Erythroblast (primary cell): ENCODE measurements at regions not wholly inside any gene's neighbourhood (a gene's known extent, or its start where the extent isn't known, plus 50 kb on each side); places are given as distances from the start of the nearest gene placed in this dataset.

Source experiments
- DNase-seq, 2 experiments: peaks; one replicate each; lab custom pipeline; 2025; lab: John Stamatoyannopoulos, UW
- GATA1 ChIP-seq: IDR thresholded peaks from 2 replicates; pipeline ENCODE4 v1.6.1; 2011; ENCODE audit warnings: low read depth, mild to moderate bottlenecking, control low read depth, low read length, moderate library complexity
- POLR2A ChIP-seq: IDR thresholded peaks from 2 replicates; pipeline ENCODE4 v1.6.1; 2011; ENCODE audit warnings: mild to moderate bottlenecking, low read length

- TF ChIP-seq GATA1 (no peak), POLR2A (no peak)
- no peak for DNase-seq
These were observed 150.6 kb upstream of the NSMCE3 start for GRCh38 chr15:29420188-29420587.

GRCh38 chr15:29418931-29419330, 149.3 kb upstream of the NSMCE3 start:
- no peak for TF ChIP-seq GATA1
- no peak for TF ChIP-seq POLR2A
- DNase-seq, result no peak

- TF ChIP-seq POLR2A, result no peak
- TF ChIP-seq GATA1, result no peak
- DNase-seq, result no peak
These were observed 148.6 kb upstream of the NSMCE3 start for GRCh38 chr15:29418178-29418577.

GRCh38 chr15:29411299-29411698, 141.7 kb upstream of the NSMCE3 start:
- no peak for TF ChIP-seq GATA1
- TF ChIP-seq POLR2A, result no peak
- no peak for DNase-seq

- TF ChIP-seq GATA1 (no peak), POLR2A (no peak)
- DNase-seq, result no peak
These were observed 140.7 kb upstream of the NSMCE3 start for GRCh38 chr15:29410338-29410737.

- TF ChIP-seq POLR2A (no peak), GATA1 (no peak)
- no peak for DNase-seq
These were observed 140.3 kb upstream of the NSMCE3 start for GRCh38 chr15:29409890-29410289.

- TF ChIP-seq POLR2A, result no peak
- TF ChIP-seq GATA1, result no peak
- DNase-seq, result no peak
These were observed 135.9 kb upstream of the NSMCE3 start for GRCh38 chr15:29405564-29405963.

GRCh38 chr15:29403772-29404171, 134.2 kb upstream of the NSMCE3 start:
- no peak for DNase-seq
- no peak for TF ChIP-seq POLR2A
- TF ChIP-seq GATA1, result no peak

- DNase-seq, result no peak
- TF ChIP-seq GATA1, result no peak
- no peak for TF ChIP-seq POLR2A
These were observed 132.0 kb upstream of the NSMCE3 start for GRCh38 chr15:29401644-29402043.

- no peak for TF ChIP-seq POLR2A
- no peak for TF ChIP-seq GATA1
These were observed 131.1 kb upstream of the NSMCE3 start for GRCh38 chr15:29400701-29401100.

GRCh38 chr15:29398907-29399306, 129.3 kb upstream of the NSMCE3 start:
- DNase-seq, result no peak
- TF ChIP-seq GATA1 (no peak), POLR2A (no peak)

More at GRCh38 chr15:29400701-29401100, 131.1 kb upstream of the NSMCE3 start:
- no peak for DNase-seq

GRCh38 chr15:29396176-29396811, 126.7 kb upstream of the NSMCE3 start:
- TF ChIP-seq GATA1 (no peak), POLR2A (no peak)
- no peak for DNase-seq

GRCh38 chr15:29393443-29393842, 123.8 kb upstream of the NSMCE3 start:
- DNase-seq, result no peak
- TF ChIP-seq GATA1 (no peak), POLR2A (no peak)

GRCh38 chr15:29392358-29392757, 122.7 kb upstream of the NSMCE3 start:
- no peak for TF ChIP-seq GATA1
- no peak for DNase-seq

GRCh38 chr15:29390051-29390450, 120.4 kb upstream of the NSMCE3 start:
- DNase-seq, result no peak
- TF ChIP-seq GATA1, result no peak
- TF ChIP-seq POLR2A, result no peak
